ENCODE measurements at regions not wholly inside any gene's neighbourhood (a gene's known extent, or its start where the extent isn't known, plus 50 kb on each side); places are given as distances from the start of the nearest gene placed in this dataset.

DNA sequence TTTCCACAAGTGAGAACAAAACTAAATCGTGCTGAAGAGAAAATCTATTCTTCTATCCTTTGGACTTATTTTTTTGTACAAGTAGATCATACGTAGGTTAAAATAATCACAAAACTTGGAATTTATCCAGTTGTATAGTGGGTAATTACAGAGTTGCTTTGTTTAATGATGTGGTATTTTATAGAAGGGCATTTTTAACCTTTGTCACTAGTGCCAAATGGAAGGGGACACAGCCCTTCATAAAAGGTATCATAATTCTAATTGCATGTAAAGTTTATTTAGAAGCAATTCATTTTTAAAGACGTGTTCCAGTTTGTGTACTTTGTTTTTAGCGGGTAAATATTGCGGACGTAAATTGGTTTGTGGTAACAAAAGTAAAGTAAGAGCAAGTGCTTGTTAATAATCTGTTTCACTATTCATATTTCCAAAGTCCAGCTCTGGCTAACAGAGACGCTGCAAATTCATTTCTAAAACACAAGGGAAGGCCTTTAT is 99.5 kb downstream of the ERCC5 start:
- DNase-seq (ENCODE audit: low read depth) = no peak
- TF ChIP-seq, protein P1, sequence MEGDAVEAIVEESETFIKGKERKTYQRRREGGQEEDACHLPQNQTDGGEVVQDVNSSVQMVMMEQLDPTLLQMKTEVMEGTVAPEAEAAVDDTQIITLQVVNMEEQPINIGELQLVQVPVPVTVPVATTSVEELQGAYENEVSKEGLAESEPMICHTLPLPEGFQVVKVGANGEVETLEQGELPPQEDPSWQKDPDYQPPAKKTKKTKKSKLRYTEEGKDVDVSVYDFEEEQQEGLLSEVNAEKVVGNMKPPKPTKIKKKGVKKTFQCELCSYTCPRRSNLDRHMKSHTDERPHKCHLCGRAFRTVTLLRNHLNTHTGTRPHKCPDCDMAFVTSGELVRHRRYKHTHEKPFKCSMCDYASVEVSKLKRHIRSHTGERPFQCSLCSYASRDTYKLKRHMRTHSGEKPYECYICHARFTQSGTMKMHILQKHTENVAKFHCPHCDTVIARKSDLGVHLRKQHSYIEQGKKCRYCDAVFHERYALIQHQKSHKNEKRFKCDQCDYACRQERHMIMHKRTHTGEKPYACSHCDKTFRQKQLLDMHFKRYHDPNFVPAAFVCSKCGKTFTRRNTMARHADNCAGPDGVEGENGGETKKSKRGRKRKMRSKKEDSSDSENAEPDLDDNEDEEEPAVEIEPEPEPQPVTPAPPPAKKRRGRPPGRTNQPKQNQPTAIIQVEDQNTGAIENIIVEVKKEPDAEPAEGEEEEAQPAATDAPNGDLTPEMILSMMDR (IDR thresholded peaks at IDR 0.05; ENCODE audit: low read depth, low read length) = no peak
- TF ChIP-seq MYC (IDR thresholded peaks at IDR 0.05; ENCODE audit: low read depth, low read length) = no peak
- TF ChIP-seq, protein P2, sequence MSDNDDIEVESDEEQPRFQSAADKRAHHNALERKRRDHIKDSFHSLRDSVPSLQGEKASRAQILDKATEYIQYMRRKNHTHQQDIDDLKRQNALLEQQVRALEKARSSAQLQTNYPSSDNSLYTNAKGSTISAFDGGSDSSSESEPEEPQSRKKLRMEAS (IDR thresholded peaks at IDR 0.05; ENCODE audit: low read depth, low read length) = no peak
- TF ChIP-seq POLR2A (IDR thresholded peaks at IDR 0.05; ENCODE audit: extremely low read depth, insufficient read length) = no peak
- H3K4me3 ChIP-seq (ENCODE audit: low read depth, low read length) = no peak overlapping the region

DNA sequence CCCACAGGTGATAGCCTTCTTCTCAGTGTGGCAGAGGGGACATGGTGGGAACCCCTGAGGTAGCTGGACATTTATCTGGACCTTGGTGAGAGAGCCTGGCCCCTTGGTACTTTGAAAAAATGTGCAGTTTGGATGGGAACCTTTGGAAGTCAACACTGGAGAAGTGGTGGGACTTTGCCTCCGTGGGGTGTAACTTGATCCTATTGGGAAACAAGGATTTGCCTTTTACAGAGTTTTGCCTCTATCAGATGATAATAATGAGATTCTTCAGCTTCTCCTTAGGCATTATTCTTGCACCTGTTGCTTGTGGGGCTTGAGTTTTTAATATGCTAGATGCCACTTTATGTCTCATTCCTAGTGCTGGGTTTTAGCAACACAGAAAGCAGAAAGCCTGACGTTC is 99.0 kb downstream of the ERCC5 start:
- no peak for TF ChIP-seq MYC (IDR thresholded peaks at IDR 0.05; ENCODE audit: low read depth, low read length)
- H3K4me3 ChIP-seq (ENCODE audit: low read depth, low read length) = no peak overlapping the region
- DNase-seq (ENCODE audit: low read depth) = no peak

DNA sequence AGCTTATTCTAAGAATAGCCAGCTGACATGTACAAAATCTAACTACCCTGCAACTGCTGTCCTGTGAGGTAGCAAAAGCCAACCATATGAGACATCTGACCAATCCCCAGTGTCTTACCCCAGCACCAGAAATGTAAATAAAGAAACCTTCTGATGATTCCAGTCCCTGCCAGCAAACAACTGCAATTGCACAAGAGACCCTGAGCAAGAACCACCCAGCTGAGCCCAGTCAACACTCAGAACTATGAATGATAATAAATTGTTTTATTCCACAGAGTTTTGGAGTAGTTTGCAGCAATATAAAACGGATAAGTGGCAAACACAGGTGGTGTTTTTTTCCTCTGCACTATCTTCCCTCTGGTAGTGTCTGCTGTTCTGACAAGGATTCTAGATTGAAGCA is 94.9 kb downstream of the ERCC5 start:
- H3K4me3 ChIP-seq (ENCODE audit: low read depth, low read length) = no peak overlapping the region
- DNase-seq (ENCODE audit: low read depth) = no peak
- TF ChIP-seq, protein P2 (IDR thresholded peaks at IDR 0.05; ENCODE audit: low read depth, low read length) = no peak
- TF ChIP-seq, protein P1 (IDR thresholded peaks at IDR 0.05; ENCODE audit: low read depth, low read length) = no peak
- no peak for TF ChIP-seq MYC (IDR thresholded peaks at IDR 0.05; ENCODE audit: low read depth, low read length)
- no peak for TF ChIP-seq POLR2A (IDR thresholded peaks at IDR 0.05; ENCODE audit: extremely low read depth, insufficient read length)

DNA sequence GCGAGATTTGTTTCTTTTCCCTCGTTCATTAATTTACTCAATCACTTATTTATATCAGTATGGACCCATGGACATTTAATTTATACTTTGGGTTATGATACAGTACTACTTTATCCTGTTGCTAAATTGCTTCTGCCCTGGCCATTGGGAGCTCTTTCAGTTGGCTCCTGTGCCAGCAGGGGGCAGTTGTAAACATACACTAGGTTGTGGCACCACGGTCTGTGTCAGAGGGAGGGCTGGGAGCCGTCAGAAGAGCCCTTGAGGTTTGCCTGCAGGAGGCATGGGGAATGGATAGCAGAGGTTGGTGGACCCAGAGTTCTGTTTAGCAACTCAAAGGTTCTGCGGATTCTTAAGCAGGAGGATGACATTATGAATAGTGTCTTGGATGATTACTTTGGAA is 94.3 kb downstream of the ERCC5 start:
- no peak for TF ChIP-seq MYC (IDR thresholded peaks at IDR 0.05; ENCODE audit: low read depth, low read length)
- TF ChIP-seq, protein P1 (IDR thresholded peaks at IDR 0.05; ENCODE audit: low read depth, low read length) = peak; percentile 41
- DNase-seq (ENCODE audit: low read depth) = peak; percentile 24
- no peak overlapping the region for H3K4me3 ChIP-seq (ENCODE audit: low read depth, low read length)

DNA sequence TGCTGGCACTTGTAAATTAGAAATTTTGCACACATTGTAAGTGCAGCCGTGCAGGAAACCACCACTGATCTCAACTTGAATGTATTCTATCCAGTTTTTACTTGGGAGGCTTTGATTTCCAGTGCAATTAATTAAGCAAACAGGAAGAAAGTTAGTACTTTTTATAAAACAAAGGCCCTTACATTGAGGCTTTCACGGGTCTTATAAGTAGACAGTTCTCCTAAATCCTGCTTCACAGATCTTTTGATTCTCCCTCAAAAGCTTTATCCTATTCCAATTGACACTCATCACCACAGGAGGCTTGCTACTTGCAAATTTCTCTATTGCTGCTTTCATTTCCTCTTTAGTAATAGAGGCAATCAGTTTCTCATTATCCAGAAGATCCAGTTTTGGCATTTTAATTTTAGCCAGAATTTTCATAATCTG is 90.1 kb downstream of the ERCC5 start:
- DNase-seq (ENCODE audit: low read depth) = no peak
- no peak overlapping the region for H3K4me3 ChIP-seq (ENCODE audit: low read depth, low read length)
- TF ChIP-seq, protein P1 (IDR thresholded peaks at IDR 0.05; ENCODE audit: low read depth, low read length) = no peak
- TF ChIP-seq MYC (IDR thresholded peaks at IDR 0.05; ENCODE audit: low read depth, low read length) (no peak), POLR2A (IDR thresholded peaks at IDR 0.05; ENCODE audit: extremely low read depth, insufficient read length) (no peak)
- TF ChIP-seq, protein P2 (IDR thresholded peaks at IDR 0.05; ENCODE audit: low read depth, low read length) = no peak

DNA sequence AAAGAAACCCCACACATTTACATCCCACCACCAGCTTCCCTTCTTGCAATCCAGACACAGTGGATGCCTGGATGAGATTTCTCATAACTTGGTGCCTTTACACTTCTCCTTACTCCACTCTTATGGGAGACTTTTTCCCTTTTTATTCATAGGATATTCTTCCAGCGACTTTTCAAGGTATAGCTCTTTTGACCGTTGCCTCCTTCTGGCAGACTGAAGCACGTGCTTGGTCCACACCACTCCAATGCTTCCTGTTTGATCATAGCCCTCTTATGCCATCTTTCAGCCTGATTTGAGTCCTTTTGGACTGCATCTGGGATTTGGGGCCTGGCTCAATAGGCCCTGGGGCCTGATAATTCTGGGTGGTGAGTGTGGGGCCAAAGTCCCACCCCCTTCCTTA is 87.7 kb downstream of the ERCC5 start:
- TF ChIP-seq MYC (IDR thresholded peaks at IDR 0.05; ENCODE audit: low read depth, low read length) (no peak), POLR2A (IDR thresholded peaks at IDR 0.05; ENCODE audit: extremely low read depth, insufficient read length) (no peak)
- TF ChIP-seq, protein P1 (IDR thresholded peaks at IDR 0.05; ENCODE audit: low read depth, low read length) = no peak
- TF ChIP-seq, protein P2 (IDR thresholded peaks at IDR 0.05; ENCODE audit: low read depth, low read length) = no peak
- DNase-seq (ENCODE audit: low read depth) = no peak
- H3K4me3 ChIP-seq (ENCODE audit: low read depth, low read length) = no peak overlapping the region

All from NB4 (cell line).